DND-41 (cell line): ENCODE measurements at regions not wholly inside any gene's neighbourhood (a gene's known extent, or its start where the extent isn't known, plus 50 kb on each side); places are given as distances from the start of the nearest gene placed in this dataset.

Experiments
- CTCF ChIP-seq: IDR thresholded peaks from 2 replicates; pipeline ENCODE4 v1.5.1; 2012; ENCODE audit warnings: borderline replicate concordance, low read length, moderate library complexity, mild to moderate bottlenecking; ENCODE audit not compliant: poor library complexity, severe bottlenecking; ENCODE audit errors: extremely low read depth
- EZH2 ChIP-seq: IDR thresholded peaks from 3 replicates; pipeline ENCODE4 v1.6.1; 2012; ENCODE audit warnings: borderline replicate concordance, low read depth, mild to moderate bottlenecking, moderate library complexity, low read length, inconsistent platforms; ENCODE audit not compliant: severe bottlenecking

GRCh38 chr4:147037069-147037468 is 91.4 kb upstream of the TTC29 start:
- TF ChIP-seq CTCF (no peak), EZH2 (no peak)
